ENCODE measurements at regions not wholly inside any gene's neighbourhood (a gene's known extent, or its start where the extent isn't known, plus 50 kb on each side); places are given as distances from the start of the nearest gene placed in this dataset.

- no peaks in the 10 kb centered on the region for H3K36me3 ChIP-seq
- ATAC-seq (no peak), DNase-seq (peak in 1 of 5 donors; percentile 9)
- no peak overlapping the region for H3K27ac ChIP-seq
- 83 to 92% (median 86%) methylated on average over 5 to 6 of the region's 6 CpGs for WGBS, 4 donors
- H3K27me3 ChIP-seq: peaks cover 2 to 44% (median 16%) of the 10 kb centered on the region in 9 donors
- H3K4me3 ChIP-seq: no peak overlapping the region
- no peaks in the 10 kb centered on the region for H3K4me1 ChIP-seq
- intact Hi-C loops (cut with DNase I): no loop called here
- H3K9me3 ChIP-seq: no peaks in the 10 kb centered on the region
- TF ChIP-seq POLR2A (IDR thresholded peaks at IDR 0.05): no peak
- TF ChIP-seq, protein P1, sequence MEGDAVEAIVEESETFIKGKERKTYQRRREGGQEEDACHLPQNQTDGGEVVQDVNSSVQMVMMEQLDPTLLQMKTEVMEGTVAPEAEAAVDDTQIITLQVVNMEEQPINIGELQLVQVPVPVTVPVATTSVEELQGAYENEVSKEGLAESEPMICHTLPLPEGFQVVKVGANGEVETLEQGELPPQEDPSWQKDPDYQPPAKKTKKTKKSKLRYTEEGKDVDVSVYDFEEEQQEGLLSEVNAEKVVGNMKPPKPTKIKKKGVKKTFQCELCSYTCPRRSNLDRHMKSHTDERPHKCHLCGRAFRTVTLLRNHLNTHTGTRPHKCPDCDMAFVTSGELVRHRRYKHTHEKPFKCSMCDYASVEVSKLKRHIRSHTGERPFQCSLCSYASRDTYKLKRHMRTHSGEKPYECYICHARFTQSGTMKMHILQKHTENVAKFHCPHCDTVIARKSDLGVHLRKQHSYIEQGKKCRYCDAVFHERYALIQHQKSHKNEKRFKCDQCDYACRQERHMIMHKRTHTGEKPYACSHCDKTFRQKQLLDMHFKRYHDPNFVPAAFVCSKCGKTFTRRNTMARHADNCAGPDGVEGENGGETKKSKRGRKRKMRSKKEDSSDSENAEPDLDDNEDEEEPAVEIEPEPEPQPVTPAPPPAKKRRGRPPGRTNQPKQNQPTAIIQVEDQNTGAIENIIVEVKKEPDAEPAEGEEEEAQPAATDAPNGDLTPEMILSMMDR (IDR thresholded peaks at IDR 0.05): no peak
Measured at GRCh38 chr3:127410137-127410488, 122.3 kb upstream of the PRR20G start.

DNA sequence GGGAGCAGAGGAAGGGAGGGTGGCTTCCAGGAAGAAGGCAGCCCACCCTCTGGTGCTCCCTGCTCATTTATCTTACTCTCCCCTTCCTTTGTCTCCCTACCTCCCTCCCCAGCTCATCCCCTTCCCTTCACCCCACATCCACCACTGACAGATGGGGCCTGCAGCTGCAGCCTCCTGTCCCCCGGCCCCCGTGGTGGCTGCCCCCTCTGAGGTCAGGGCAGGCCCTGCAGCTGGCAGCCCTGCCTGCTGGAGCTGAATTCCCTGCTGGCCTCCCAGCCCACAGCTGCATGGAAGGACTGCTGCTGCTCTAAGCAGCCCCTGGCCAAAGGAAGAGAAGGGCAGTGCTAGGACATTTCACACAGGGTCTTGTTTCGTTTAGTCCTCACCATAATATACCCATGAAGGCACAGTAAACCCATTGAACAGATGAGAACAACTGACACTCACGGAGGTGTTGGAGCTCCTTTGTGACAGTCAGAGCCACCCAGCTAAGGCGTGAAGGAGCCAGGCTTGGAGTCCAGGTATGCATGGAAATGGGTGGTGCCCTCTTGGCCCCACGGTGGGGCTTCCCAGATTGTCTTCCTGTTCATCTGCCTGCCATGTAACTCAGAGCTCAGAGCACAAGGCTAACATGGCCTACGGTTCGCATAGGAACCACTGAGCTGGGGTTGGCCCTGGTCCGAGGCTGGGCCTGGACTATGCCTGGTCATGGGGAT is 121.7 kb upstream of the PRR20G start:
- H3K4me1 ChIP-seq: no peaks in the 10 kb centered on the region
- no peak for TF ChIP-seq POLR2A (IDR thresholded peaks at IDR 0.05)
- TF ChIP-seq, protein P1 (IDR thresholded peaks at IDR 0.05): no peak
- DNase-seq: peak in 1 of 5 donors; percentile 12

DNA sequence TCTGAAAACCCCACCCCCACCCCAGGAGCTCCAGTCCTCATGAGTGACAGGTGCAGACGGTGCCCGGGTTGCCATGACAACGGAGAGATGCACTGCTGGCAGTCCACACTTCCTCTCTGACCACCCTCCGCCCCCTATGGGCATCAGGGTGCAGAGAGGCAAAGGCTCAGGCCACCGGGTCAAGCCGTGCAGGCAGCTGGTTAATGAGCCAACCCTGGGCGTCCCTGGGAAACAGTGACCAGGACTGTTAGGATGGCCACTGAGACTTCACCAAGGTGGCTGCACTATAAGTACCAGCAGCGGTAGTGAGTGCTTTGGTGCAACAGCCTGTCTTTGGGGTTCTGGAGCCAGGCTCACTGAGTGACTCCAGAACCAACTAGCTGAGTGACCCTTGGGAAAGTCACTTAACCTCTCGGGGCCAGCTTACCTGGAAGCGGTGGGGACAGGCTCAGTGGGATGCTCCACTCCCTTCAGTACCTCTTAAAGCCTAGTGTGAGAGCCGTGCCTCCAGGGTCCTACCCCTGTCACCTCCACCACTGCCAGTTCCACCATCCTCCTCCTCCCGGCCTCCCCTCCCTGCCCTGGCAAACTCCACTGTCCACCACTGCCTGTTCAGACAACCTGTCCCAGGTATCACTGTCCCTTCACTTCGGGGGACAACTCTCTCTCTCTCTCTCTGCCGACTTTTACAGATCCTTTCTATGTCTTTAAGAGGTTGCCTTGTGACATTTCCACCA is 121.0 kb upstream of the PRR20G start:
- intact Hi-C loops (cut with DNase I): no loop called here
- Histone ChIP-seq H3K9me3 (no peaks in the 10 kb centered on the region), H3K4me1 (no peaks in the 10 kb centered on the region), H3K27me3 (peaks cover 0 to 48% (median 9%) of the 10 kb centered on the region in 9 donors), H3K36me3 (no peaks in the 10 kb centered on the region), H3K27ac (no peak overlapping the region), H3K4me3 (no peak overlapping the region)
- TF ChIP-seq, protein P1 (IDR thresholded peaks at IDR 0.05): no peak
- no peak for TF ChIP-seq POLR2A (IDR thresholded peaks at IDR 0.05)
- 60 to 69% (median 67%) methylated on average over 8 to 14 of the region's 14 CpGs for WGBS, 4 donors
- DNase-seq (peak in 1 of 5 donors; percentile 24), ATAC-seq (no peak)

More for the DNA sequence above, 121.7 kb upstream of the PRR20G start:
- peaks cover 2 to 45% (median 14%) of the 10 kb centered on the region in 9 donors for H3K27me3 ChIP-seq
- intact Hi-C loops (cut with DNase I): no loop called here
- no peak overlapping the region for H3K4me3 ChIP-seq
- H3K9me3 ChIP-seq: no peaks in the 10 kb centered on the region
- 72 to 82% (median 76%) methylated on average over 9 of the region's 9 CpGs for WGBS, 4 donors
- ATAC-seq: peak in 1 of 4 donors; percentile 16
- no peak overlapping the region for H3K27ac ChIP-seq
- no peaks in the 10 kb centered on the region for H3K36me3 ChIP-seq

DNA sequence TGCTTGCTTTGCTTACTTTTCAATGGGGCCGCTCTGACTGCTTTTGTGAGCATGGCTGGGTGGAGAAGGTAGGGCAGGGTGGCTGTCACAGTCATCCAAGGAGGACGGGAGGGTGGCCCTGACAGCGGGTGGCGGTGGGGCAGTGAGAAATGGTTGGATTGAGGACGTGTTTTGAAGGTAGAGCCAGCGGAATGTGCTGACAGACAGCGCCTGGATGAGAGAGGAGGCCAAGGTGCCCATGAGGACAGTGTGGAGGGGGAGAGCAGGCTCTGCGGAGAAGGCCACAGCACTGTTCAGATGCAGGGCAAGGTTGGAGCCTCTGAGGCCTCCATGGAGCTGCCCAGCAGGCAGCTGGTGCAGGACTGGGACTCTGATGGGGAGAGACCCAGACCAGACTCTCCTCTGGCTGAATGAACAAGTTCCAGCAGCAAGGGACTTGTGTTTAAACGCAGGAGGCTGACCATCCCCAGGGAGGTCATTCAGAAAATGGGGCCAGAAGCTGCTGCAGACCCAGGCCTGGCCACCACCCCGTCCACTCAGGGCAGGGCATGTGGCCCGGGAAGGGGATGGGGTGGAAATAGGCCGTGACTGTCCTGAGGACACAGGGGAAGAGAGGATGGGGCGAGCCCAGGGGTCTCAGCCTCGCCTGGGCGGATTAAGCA is 120.3 kb upstream of the PRR20G start:
- peaks cover 0 to 48% (median 4%) of the 10 kb centered on the region in 9 donors for H3K27me3 ChIP-seq
- TF ChIP-seq POLR2A (IDR thresholded peaks at IDR 0.05): no peak
- TF ChIP-seq, protein P1 (IDR thresholded peaks at IDR 0.05): no peak
- ATAC-seq (no peak), DNase-seq (peak in 1 of 5 donors; percentile 19)
- no peaks in the 10 kb centered on the region for H3K4me1 ChIP-seq
- H3K4me3 ChIP-seq: no peak overlapping the region
- whole genome bisulfite sequencing, 4 donors: 76 to 82% (median 80%) methylated on average over 15 of the region's 15 CpGs
- no peak overlapping the region for H3K27ac ChIP-seq
- H3K9me3 ChIP-seq: no peaks in the 10 kb centered on the region
- no peaks in the 10 kb centered on the region for H3K36me3 ChIP-seq
- intact Hi-C loops (cut with DNase I): no loop called here
